Mucosa of gallbladder (tissue), 1 donor: ENCODE measurements at regions not wholly inside any gene's neighbourhood (a gene's known extent, or its start where the extent isn't known, plus 50 kb on each side); places are given as distances from the start of the nearest gene placed in this dataset.
"Not testable (repeated sequence)": the region's sequence is repeated elsewhere in the genome, so short reads cannot be mapped to it uniquely, and the experiment has no call there.

Source experiments
- DNase-seq: peaks from one replicate; pipeline ENCODE4 v3.0.0-alpha.2; 2020; ENCODE audit warnings: low spot score
- donor health status: DM: no; HTN: no; CAD: no.

- no peak for DNase-seq
Observed at GRCh38 chr20:57830515-57830895, 120.7 kb upstream of the PMEPA1 start.

GRCh38 chr20:57829805-57830514 is 120.1 kb upstream of the PMEPA1 start:
- DNase-seq: no peak

GRCh38 chr20:57829336-57829735 is 119.5 kb upstream of the PMEPA1 start:
- DNase-seq: no peak

GRCh38 chr20:57828696-57829095 is 118.9 kb upstream of the PMEPA1 start:
- DNase-seq: no peak

- DNase-seq: no peak
Observed at GRCh38 chr20:57826666-57827287, 117.0 kb upstream of the PMEPA1 start.

- no peak for DNase-seq
Observed at GRCh38 chr20:57824909-57825308, 115.1 kb upstream of the PMEPA1 start.

- DNase-seq: no peak
Observed at GRCh38 chr20:57821935-57822334, 112.1 kb upstream of the PMEPA1 start.

GRCh38 chr20:57819691-57820380 is 110.0 kb upstream of the PMEPA1 start:
- no peak for DNase-seq

- no peak for DNase-seq
Observed at GRCh38 chr20:57819291-57819690, 109.5 kb upstream of the PMEPA1 start.

GRCh38 chr20:57818418-57819181 is 108.8 kb upstream of the PMEPA1 start:
- DNase-seq: no peak

- no peak for DNase-seq
Observed at GRCh38 chr20:57815405-57815804, 105.6 kb upstream of the PMEPA1 start.

GRCh38 chr20:57814529-57814928 is 104.7 kb upstream of the PMEPA1 start:
- DNase-seq: no peak

GRCh38 chr20:57813509-57814269 is 103.9 kb upstream of the PMEPA1 start:
- DNase-seq: no peak

GRCh38 chr20:57812632-57813031 is 102.8 kb upstream of the PMEPA1 start:
- not testable (repeated sequence) for DNase-seq

GRCh38 chr20:57811374-57812020 is 101.7 kb upstream of the PMEPA1 start:
- no peak for DNase-seq

- peak; percentile 65 for DNase-seq
Observed at GRCh38 chr20:57810511-57811373, 100.9 kb upstream of the PMEPA1 start.

GRCh38 chr20:57809661-57810172 is 99.9 kb upstream of the PMEPA1 start:
- DNase-seq: no peak

GRCh38 chr20:57809149-57809548 is 99.3 kb upstream of the PMEPA1 start:
- no peak for DNase-seq

- DNase-seq: no peak
Observed at GRCh38 chr20:57808264-57809070, 98.7 kb upstream of the PMEPA1 start.
